ENCODE measurements at regions not wholly inside any gene's neighbourhood (a gene's known extent, or its start where the extent isn't known, plus 50 kb on each side); places are given as distances from the start of the nearest gene placed in this dataset.

DNA sequence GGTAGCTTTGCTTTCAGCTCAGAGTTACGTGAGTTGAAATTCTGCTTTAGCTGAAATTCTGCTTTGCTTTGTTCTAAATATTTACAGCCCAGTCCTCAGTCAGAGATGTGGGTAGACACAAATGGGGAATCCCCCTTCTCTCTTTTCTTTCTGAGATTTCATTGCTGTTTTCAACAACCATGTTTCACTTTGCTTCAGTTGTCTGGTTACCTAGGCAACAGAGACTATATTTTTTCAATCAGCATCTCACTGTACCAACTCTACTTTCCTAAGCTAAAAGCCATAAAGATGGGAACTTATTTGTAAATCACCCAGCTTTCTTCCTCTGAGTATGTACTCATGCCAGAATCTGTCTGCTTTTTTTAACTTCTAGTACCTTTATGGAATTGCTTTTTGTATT, 509.0 kb downstream of the OLFM4 start:
- TF ChIP-seq CTCF (optimal IDR thresholded peaks at IDR 0.05 in 1 of 3, IDR thresholded peaks at IDR 0.05 in 1 of 3, conservative IDR thresholded peaks at IDR 0.05 in 1 of 3; ENCODE audit: extremely low read depth in 1 of 3, insufficient read depth in 2 of 3, low read length in 3 of 3) (no peak), EZH2 (IDR thresholded peaks at IDR 0.05; ENCODE audit: low read length) (no peak)
